OCI-M2 (cell line): ENCODE measurements at regions not wholly inside any gene's neighbourhood (a gene's known extent, or its start where the extent isn't known, plus 50 kb on each side); places are given as distances from the start of the nearest gene placed in this dataset.
"Not testable (repeated sequence)": the region's sequence is repeated elsewhere in the genome, so short reads cannot be mapped to it uniquely, and the experiment has no call there.

Experiments used
- DNase-seq: peaks from one replicate; lab custom pipeline; 2025; ENCODE audit not compliant: unreplicated experiment; lab: John Stamatoyannopoulos, UW

DNA sequence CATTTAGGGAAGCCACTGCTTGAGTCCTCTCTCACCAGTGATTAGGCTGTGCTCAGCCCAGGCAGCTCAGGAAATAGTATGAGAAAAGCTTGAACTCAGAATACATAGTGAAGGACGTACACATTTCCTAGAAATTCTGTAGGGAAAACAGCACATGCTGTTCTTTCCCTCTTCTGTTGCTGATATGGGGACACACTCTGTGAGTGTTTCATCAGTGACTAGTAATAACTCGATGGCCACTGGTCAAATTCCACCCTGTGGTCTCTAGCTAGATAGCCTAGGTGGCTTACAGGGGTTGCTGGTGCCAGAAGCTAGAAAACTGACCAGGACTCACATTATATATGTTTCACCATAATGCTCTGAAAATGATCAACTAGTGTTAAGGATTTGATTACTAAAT, 259.8 kb upstream of the SOX4 start:
- DNase-seq, result no peak

DNA sequence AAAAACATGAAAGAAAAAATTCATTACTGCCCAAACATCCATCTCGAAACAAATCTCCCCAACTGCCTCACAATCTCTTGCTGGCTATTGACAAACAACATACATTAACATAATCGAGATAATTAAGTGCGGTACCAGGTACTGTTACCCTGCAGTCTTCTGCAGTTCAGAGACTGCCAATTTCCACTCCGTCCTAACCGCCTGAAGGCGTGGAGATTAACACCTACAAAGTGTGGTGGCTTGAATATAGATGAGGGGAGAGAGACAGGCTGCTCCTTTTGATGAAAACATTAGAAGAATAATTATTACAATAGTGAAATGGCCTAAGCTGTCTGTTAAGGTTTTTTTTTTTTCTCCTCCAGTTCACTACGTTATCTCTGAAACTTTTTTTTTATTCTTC, 258.9 kb upstream of the SOX4 start:
- no peak for DNase-seq

DNA sequence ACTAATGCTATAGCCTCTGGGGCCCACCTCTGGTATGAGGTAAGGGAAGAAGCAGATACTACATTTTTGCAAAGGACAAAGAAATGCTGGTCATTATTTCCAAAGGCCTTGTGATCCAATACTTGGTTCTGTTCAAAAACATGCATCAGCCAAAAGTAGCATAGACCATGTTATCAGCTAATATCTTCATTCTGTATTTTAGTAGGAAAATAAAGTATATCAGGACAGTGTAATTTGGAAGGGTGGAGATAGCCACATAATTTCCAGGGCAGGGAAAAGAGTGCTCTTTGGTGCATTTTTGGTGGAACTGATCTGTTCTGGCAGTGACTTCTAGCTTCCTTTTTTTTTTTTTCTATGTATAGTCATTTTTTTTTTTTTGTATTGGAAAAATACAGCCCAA, 258.0 kb upstream of the SOX4 start:
- no peak for DNase-seq

DNA sequence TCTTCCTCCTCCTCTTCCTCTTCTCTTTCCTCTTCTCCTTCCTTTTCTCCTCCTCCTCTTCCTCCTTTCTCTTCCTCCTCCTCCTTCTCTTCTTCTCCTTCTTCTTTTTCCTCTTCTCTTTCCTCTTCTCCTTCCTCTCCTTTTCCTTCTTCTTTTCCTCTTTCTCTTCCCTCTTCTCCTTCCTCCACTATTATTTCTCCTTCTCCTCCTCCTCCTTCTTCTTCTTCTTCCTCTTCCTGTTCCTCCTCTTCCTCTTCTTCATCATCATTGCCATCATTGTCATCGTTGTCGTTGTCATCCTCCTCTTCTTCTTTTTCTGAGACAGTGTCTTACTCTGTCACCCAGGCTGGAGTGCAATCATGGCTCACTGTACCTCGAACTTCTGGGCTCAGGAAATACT, 256.3 kb upstream of the SOX4 start:
- no peak for DNase-seq

DNA sequence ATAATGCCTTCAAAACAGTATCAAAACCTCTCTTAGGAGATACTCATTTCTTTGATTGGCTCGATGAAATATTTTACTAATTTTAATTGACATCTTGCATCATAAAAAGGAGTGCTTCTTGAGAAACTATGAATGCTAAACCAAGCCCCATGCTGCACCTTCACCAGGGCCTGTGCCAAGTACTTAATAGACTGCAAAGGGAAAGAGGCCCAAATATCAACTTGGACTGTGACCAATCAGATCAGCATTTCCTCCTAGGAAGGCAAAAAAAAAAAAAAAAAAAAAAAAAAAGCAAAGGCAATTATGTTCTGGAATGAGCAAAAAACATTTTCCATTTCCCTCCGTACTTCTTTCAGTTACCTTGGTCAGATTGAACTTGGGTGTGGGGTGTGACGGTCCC, 253.0 kb upstream of the SOX4 start:
- no peak for DNase-seq

DNA sequence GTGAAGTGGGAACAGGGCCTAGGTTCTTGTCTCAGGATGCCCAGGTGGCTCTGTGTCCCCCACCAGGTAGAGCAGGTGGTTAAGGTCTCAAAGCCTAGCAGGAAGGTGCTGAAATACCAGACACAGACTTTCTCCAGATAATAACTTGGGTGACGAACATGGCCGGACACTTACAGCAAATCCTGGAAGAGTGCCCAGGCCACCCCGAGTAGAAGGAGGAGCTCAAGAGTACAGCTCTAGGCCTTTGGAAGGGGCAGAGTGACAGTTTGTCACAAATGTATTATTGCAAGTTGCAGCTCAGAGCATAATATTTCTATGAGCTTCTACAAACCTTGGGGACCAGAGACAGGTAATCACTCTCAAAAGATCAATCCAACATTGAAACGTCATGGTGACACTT, 251.6 kb upstream of the SOX4 start:
- DNase-seq, result no peak

DNA sequence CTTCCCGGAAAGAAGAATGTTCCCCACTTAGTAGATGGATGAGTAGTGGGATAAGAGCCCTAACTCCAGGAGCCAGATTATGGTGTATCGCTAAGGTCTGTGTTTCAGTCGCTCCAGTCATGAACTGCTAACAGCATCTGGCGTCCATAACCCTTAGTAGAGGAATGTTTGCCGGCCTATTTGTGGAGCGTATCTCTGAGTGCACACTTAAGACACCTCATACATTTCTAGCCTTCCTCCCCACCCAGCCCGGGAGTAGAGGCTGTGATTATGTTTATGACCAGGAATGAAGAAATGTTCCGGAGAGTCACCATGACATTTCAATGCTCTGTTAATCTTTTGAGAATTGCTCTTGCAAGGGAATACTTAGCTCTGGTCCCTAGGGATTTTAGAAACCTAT, 251.1 kb upstream of the SOX4 start:
- DNase-seq, result no peak

DNA sequence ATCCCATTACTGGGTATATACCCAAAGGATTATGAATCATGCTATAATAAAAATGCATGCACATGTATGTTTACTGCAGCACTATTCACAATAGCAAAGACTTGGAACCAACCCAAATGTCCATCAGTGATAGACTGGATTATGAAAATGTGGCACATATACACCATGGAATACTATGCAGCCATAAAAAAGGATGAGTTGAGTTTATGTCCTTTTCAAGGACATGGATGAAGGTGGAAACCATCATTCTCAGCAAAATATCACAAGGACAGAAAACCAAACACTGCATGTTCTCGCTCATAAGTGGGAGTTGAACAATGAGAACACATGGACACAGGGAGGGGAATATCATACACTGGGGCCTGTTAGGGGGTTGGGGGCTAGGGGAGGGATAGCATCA, 247.8 kb upstream of the SOX4 start:
- not testable (repeated sequence) for DNase-seq

DNA sequence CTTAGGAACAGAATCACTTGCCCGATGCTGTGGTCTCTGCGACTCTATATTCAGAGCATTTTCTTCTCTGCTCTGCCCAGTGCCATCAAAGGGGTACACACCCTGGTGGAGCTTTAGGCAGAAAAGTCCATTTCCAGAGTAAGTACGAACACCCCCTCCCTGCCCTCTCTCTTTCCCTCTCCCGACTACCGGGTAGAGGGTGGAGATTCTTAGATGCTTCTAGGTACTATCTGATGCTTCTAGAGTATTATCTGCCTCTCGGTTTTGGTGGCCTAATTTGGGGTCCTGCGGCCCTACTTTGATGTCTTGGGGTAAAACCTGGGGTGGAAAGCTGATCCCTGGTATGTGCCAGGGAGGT, 245.4 kb upstream of the SOX4 start:
- no peak for DNase-seq

DNA sequence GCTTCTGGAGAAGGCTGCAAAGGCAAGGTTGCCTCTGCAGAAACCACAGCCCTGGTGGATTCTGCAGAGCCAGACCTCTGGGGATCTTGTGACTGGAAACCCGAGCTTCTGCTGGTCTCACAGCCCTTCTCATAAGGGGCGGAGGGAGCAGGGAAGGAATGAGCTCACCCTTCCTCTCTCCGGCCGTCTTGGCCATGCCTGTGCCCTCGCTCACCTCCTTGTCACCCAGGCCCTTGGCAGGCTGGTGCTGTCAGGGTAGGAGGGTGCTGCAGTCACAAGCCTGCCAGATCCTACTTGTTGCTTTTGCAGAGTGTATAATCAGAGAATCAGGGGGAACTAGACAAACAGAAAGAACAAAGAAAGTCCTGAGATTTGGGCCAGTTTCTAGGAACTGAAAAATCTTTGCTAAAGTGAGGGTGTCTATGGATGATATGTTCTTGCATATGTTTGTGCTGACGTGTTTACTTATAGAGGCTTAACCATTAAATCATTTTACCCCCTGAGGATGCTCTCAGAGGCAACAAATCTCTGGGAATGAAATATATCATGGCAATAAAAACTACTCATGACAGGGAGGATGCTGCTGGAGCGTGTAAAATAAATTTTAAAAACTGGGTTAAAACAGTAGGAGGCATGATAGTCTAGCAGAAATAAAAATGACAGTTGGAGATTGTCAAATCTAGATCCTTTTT, 244.9 kb upstream of the SOX4 start:
- no peak for DNase-seq

DNA sequence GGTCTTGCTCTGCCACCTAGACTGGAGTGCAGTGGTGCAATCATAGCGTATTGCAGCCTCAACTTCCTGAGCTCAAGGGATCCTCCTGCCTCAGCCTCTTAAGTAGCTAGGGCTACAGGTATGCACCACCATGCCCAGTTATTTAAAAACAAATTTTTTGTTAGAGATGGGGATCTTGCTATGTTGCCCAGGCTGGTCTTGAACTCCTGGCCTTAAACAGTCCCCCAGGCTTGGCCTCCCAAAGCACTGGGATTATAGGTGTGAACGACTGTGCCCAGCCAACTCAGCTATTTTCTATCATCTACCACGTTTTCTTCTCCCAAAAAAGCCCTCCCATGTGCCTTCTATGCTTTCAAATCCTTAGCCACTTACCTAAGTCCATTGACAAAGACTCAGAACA, 243.7 kb upstream of the SOX4 start:
- no peak for DNase-seq

DNA sequence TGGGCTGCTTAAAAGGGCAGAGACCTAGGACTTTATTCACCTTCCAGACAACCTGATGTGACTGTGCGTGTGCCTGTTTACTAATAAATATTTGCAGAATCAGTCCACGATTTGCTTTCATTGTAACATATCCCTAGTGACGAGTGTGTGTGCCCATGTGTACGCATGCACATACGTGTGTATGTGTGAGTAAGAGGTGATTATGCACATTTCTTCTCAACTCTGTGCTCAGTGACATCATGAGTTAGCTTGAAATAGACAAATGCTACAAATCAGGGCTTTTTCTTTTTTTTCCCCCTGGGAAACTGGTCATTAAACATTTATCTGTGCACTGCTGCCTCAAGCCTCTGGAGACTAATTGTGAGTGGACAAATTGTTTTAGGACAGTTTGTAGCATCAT, 242.6 kb upstream of the SOX4 start:
- DNase-seq, result no peak

DNA sequence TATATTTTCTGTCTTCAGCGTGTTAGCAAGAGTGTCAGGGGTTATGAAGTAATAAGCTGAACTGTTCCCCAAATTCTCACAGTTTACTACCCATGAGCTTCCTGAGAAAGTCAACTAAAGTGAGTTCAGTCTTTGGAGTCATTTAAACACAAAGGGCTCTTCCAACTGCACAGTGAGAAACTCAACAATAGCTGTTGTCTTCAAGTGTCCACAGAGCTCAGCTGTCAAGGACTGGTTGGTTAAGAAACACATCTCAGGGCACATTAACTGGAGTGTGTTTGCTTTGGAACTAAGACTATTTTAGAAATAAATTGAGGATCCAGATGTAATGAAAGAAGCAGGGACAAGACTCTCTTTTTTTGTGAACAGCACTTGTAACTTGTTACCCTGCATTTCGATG, 241.4 kb upstream of the SOX4 start:
- no peak for DNase-seq

DNA sequence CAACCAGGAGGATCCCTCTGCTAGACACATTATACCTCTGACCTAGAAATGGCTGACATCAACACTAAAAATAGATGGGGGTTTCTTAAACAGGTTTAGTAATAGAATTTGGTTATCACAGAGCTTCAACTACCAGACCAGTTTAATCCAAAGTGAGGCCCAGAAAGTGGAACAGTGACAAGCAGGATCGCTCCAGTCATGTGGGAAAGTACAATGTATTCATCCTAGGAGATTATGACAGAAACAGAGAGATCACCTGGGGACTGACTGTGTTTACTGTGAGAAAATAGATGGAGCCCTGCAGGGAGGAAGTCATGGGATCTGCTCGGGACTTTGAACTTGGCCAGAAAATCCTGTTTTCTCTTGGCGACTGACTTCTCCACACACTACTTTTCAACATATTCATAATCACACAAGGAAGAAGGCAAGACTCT, 238.7 kb upstream of the SOX4 start:
- DNase-seq, result no peak

DNA sequence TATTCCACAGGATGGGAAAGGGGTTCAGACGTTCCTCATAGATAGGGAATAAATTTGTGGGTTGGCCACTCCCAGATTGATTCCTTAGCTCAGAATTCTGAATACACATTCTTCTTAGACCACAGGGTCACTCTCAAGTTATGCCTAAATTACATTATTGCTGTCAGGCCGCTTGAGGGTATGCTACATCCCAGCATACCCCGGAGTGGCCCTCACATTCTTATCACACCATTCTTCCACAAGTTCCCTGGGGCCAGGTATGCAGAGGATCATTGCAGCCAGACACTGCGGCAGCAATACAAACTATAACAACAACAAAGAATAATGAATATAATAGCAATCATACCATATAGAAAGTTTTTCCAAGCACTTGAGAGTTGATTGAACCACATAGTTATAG, 237.9 kb upstream of the SOX4 start:
- no peak for DNase-seq

DNA sequence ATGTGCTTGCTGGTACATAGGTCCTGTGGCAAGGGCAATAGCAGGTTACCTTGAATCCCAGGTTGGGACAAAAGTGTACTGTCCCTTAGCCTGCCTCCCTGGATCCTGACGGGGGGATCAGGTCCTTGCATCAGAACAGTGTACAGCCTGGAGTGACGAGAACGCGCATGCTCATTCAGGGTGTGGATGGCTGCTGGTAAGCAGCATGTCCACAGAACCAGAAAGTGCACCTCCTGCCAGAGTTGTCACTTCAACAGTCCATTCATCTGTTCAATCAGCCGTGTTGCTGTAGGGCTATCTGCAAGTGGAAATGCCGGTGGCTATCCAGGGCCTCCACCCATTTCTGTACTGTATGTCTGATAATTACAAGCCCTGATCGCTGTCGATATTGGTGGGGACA, 236.3 kb upstream of the SOX4 start:
- DNase-seq, result no peak

DNA sequence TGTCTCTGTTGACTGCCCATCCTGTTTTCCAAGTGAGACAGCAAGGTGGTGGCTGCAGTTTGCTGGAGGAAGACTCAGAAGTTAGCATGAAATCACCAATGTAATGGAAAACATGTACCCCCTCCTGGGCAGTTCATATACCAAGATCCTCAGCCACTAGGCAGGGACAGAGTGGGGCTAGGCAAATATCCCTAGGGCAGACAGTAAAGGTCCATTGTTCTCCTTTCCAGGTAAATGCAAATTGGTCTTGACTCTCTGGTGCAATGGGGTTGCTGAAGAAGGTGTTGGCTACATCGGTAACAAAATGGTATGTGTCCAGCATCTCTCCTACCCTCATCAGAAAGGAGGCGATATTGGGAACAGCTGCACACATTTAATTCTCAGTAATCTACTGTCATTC, 233.6 kb upstream of the SOX4 start:
- DNase-seq, result no peak

DNA sequence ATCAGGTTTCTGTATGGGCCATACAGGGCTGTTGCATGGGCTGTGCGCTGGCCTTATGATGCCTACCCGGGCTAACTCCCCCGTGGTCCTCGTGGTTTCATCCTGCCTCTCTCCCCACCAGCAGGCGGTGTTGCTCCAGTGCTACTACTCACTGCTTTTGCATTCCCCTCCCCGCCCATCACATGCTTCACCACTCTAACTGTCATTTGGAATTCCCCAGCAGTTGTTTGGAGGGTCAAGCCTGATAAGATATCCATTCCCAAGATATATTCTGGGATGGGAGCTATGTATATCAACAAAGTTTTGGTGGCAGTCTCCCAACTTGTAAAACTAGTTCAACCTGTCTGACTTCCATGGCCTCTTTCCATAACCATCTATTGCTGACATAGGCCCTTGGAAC, 233.2 kb upstream of the SOX4 start:
- no peak for DNase-seq

DNA sequence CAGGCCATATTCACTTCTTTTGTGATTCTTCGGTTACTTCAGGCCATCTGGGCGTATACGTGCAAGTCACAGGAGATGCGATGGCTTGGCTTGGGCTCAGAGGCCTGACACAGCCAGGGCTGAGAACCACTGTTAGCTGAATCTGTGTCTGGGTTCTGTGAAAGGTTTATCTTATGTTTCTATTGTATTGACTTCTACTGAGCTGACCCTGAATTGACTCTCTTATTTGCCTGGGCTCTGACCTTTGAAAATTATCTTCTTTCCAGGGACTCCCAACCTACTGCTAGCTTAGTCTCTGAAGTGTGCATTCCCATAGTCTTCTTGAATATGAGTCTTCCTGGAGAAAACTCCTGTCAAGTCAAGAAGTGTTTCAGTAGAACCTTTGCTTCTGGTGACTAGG, 226.4 kb upstream of the SOX4 start:
- DNase-seq, result no peak

DNA sequence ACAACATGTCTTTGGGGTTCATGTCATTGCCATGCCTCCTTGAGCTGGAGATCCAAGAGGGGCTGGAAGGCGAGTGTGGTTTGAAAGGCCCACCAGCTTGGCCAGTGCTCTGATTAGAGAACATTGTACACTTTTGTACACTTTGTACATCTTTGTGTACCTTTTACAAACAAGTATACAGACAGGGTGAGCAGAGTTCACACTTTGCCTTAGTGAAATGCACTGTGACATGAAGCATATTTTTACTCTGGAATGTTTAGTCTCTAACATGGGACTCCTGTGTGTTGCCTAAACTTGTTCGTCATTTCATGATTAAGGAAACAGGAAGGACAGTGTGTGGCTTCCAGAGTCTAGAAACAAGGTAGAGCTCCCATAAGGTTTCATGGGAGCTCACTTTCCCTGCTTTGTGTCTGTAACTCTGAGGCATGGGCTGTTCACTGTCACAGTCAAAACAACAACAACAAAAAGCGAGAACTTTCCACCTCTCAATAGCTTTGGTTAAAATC, 225.8 kb upstream of the SOX4 start:
- no peak for DNase-seq

DNA sequence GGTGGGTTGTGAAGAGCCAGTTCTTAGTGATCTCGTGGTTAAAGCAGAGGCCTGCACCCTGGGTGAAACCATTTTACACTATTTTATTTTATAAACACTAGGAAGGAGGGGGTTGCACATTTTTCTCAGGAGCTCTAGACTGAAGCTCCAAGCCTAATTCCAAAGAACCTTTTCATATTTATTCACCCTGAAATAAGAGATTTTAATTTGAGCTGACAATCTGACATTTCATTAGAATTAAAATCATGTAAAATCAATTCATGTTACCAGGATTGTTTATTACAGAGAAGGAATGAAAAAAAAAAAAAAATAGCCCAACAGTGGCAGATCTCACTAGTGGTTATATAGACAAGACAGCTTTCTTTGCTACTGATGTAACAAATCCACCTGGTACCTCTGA, 222.5 kb upstream of the SOX4 start:
- no peak for DNase-seq

DNA sequence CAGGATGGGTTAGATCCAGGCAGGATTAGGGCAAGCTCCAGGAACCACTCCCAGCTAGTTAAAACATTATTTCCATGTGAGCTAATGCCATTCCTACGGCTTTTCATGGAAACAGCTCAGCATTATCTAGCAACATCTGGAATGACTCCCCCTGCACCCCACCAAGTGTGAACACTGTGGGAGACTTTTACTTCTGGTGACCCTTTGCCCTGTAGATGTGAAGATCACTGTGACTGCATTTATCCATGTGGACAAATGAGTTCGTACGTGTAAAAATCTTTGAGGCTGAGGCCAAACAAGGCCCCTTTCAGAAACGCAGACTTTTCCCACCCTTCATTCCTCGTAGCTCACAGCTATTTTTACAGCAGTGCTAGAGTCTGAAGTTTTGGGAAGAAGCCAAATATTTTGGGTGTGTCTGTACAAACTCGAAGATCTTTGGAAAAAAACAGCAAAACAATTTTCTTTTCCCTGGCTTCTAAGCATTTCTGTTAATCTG, 221.8 kb upstream of the SOX4 start:
- no peak for DNase-seq
